Liver (tissue), 8 donors: ENCODE measurements at regions not wholly inside any gene's neighbourhood (a gene's known extent, or its start where the extent isn't known, plus 50 kb on each side); places are given as distances from the start of the nearest gene placed in this dataset.
A peak's percentile ranks its signal among the peaks of the same experiment; 100 is the strongest.

Source experiments
- DNase-seq: peaks from one replicate; pipeline ENCODE4 v3.0.0-alpha.2; 2017; ENCODE audit warnings: low spot score
- H3K27ac ChIP-seq, 2 donors: one replicate each; pipeline ENCODE4 v1.7.0; 2013; ENCODE audit warnings: inconsistent platforms in 2 of 2, low read length in 2 of 2, control low read depth in 1 of 2, low read depth in 1 of 2, mild to moderate bottlenecking in 1 of 2
- H3K27me3 ChIP-seq, 4 donors: one replicate each; pipeline versions ENCODE4 v1.6.1 to v1.7.0; 2013; ENCODE audit warnings: low read length in 3 of 4, inconsistent platforms in 1 of 4, mild to moderate bottlenecking in 1 of 4, moderate library complexity in 1 of 4; ENCODE audit not compliant: control insufficient read depth in 4 of 4, insufficient read depth in 4 of 4
- H3K36me3 ChIP-seq, 4 donors: one replicate each; pipeline versions ENCODE4 v1.6.1 to v1.7.0; 2013; ENCODE audit warnings: low read length in 3 of 4, mild to moderate bottlenecking in 3 of 4, low read depth in 1 of 4, moderate library complexity in 1 of 4; ENCODE audit not compliant: control insufficient read depth in 4 of 4, insufficient read depth in 3 of 4
- H3K4me1 ChIP-seq, 4 donors: one replicate each; pipeline versions ENCODE4 v1.6.1 to v1.7.0; 2013; ENCODE audit warnings: low read length in 3 of 4, mild to moderate bottlenecking in 3 of 4, moderate library complexity in 1 of 4; ENCODE audit not compliant: control insufficient read depth in 4 of 4, insufficient read depth in 4 of 4
- H3K4me3 ChIP-seq, 3 donors: one replicate each; pipeline versions ENCODE4 v1.6.1 to v1.7.0; 2013; ENCODE audit warnings: low read length in 3 of 3, control low read depth in 1 of 3, low read depth in 1 of 3, mild to moderate bottlenecking in 1 of 3
- H3K9ac ChIP-seq, 2 donors: one replicate each; pipeline ENCODE4 v1.7.0; 2013; ENCODE audit warnings: low read length in 2 of 2, mild to moderate bottlenecking in 2 of 2, moderate library complexity in 2 of 2, control low read depth in 1 of 2, low read depth in 1 of 2
- H3K9me3 ChIP-seq, 4 donors: one replicate each; pipeline versions ENCODE4 v1.6.1 to v1.7.0; 2013; ENCODE audit warnings: low read length in 3 of 4; ENCODE audit not compliant: control insufficient read depth in 4 of 4
- EGR1 ChIP-seq, 2 donors: IDR thresholded peaks; 2 replicates each; pipeline ENCODE4 v1.6.1; 2016 to 2018; ENCODE audit warnings: antibody characterized with exemption in 2 of 2, low read depth in 2 of 2
- FOXA1 ChIP-seq: IDR thresholded peaks from 2 replicates; pipeline ENCODE4 v1.6.1; 2016; ENCODE audit warnings: antibody characterized with exemption
- FOXA2 ChIP-seq: IDR thresholded peaks from 2 replicates; pipeline ENCODE4 v1.6.1; 2016; ENCODE audit warnings: antibody characterized with exemption
- GABPA ChIP-seq, 2 donors: IDR thresholded peaks in 1 of 2; conservative IDR thresholded peaks in 1 of 2; 2 replicates each; pipeline ENCODE4 v1.6.1; 2016; ENCODE audit warnings: antibody characterized with exemption in 2 of 2, mild to moderate bottlenecking in 1 of 2, moderate library complexity in 1 of 2
- HNF4A ChIP-seq, 2 donors: conservative IDR thresholded peaks; 2 replicates each; pipeline ENCODE4 v1.6.1; 2016; ENCODE audit warnings: antibody characterized with exemption in 2 of 2, mild to moderate bottlenecking in 2 of 2
- HNF4G ChIP-seq: IDR thresholded peaks from 2 replicates; pipeline ENCODE4 v1.6.1; 2016; ENCODE audit warnings: antibody characterized with exemption
- JUND ChIP-seq, 2 donors: IDR thresholded peaks; 2 replicates each; pipeline ENCODE4 v1.6.1; 2016; ENCODE audit warnings: antibody characterized with exemption in 2 of 2
- NR2F2 ChIP-seq: IDR thresholded peaks from 2 replicates; pipeline ENCODE4 v1.6.1; 2016; ENCODE audit warnings: antibody characterized with exemption
- RAD21 ChIP-seq, 2 donors: IDR thresholded peaks; 2 replicates each; pipeline ENCODE4 v1.6.1; 2016; ENCODE audit warnings: antibody characterized with exemption in 2 of 2, mild to moderate bottlenecking in 2 of 2
- RXRA ChIP-seq, 2 donors: IDR thresholded peaks; 2 replicates each; pipeline ENCODE4 v1.6.1; 2017 to 2018; ENCODE audit warnings: antibody characterized with exemption in 2 of 2, mild to moderate bottlenecking in 1 of 2
- SP1 ChIP-seq: IDR thresholded peaks from 2 replicates; pipeline ENCODE4 v1.6.1; 2018; ENCODE audit warnings: antibody characterized with exemption, mild to moderate bottlenecking
- TAF1 ChIP-seq: conservative IDR thresholded peaks from 2 replicates; pipeline ENCODE4 v1.6.1; 2016; ENCODE audit warnings: antibody characterized with exemption, mild to moderate bottlenecking
- YY1 ChIP-seq: IDR thresholded peaks from 2 replicates; pipeline ENCODE4 v1.6.1; 2016; ENCODE audit warnings: antibody characterized with exemption, mild to moderate bottlenecking
- WGBS: extraction: QIAGEN DNeasy Blood & Tissue Kit; methylation state at CpG from one replicate; pipeline ENCODE4 v1.1.7; 2013; 5-methylcytosine and 5-hydroxymethylcytosine counted together
- TF ChIP-seq, protein P1 (sequence below): IDR thresholded peaks from 2 replicates; pipeline ENCODE4 v1.6.1; 2016; ENCODE audit warnings: antibody characterized with exemption
- TF ChIP-seq, protein P2 (sequence below): IDR thresholded peaks from 2 replicates; pipeline ENCODE4 v1.6.1; 2016; ENCODE audit warnings: antibody characterized with exemption
- TF ChIP-seq, protein P3 (sequence below): IDR thresholded peaks from 2 replicates; pipeline ENCODE4 v1.6.1; 2016; ENCODE audit warnings: antibody characterized with exemption
- TF ChIP-seq, protein P4 (sequence below): fragments of 150-350 bp; IDR thresholded peaks from 2 replicates; pipeline ENCODE4 v1.5.1; 2017; ENCODE audit warnings: improper control_type of control experiment, low read depth, low read length; ENCODE audit not compliant: missing input control
- TF ChIP-seq, protein P5 (sequence below): IDR thresholded peaks from 2 replicates; pipeline ENCODE4 v1.6.1; 2016; ENCODE audit warnings: antibody characterized with exemption, mild to moderate bottlenecking
- donor health status: healthy.
- donor health status: healthy.
- donor health status: healthy.
- donor health status: healthy.
- donor health status: healthy.

DNA sequence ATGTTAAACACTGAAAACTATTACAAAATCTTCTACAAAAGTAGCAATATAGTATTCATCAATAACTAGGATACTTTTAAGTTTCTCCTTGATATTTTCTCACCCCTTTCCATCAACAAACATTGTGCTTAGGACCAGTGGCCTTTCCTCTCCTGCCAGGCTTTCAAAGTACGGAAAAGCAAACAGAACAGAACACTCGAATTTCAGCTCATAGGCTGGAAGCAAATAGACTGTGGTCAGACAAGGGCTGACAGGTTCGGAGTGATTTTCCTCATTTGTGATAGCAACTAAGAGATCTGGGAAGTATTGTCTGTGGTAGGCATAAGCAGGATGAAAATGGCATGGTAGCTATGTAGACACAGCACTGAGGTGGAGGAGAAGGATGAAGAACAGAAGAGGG lies 68.6 kb upstream of the SORBS2 start:
- no peak for DNase-seq
- 27% methylated on average over 3 of the region's 3 CpGs for WGBS
- H3K4me1 ChIP-seq, result peaks cover 0 to 11% (median 2%) of the 10 kb centered on the region in 4 donors
- no peaks in the 10 kb centered on the region for H3K36me3 ChIP-seq
- peak overlapping the region in 2 of 3 donors; percentile 6 to 13 for H3K4me3 ChIP-seq
- TF ChIP-seq, protein P1, sequence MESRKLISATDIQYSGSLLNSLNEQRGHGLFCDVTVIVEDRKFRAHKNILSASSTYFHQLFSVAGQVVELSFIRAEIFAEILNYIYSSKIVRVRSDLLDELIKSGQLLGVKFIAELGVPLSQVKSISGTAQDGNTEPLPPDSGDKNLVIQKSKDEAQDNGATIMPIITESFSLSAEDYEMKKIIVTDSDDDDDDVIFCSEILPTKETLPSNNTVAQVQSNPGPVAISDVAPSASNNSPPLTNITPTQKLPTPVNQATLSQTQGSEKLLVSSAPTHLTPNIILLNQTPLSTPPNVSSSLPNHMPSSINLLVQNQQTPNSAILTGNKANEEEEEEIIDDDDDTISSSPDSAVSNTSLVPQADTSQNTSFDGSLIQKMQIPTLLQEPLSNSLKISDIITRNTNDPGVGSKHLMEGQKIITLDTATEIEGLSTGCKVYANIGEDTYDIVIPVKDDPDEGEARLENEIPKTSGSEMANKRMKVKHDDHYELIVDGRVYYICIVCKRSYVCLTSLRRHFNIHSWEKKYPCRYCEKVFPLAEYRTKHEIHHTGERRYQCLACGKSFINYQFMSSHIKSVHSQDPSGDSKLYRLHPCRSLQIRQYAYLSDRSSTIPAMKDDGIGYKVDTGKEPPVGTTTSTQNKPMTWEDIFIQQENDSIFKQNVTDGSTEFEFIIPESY, result no peak
- TF ChIP-seq JUND (IDR thresholded peaks at IDR 0.05) (no peak), SP1 (peak; percentile 45), FOXA2 (peak; percentile 63), YY1 (peak; percentile 55), HNF4G (no peak), GABPA (IDR thresholded peaks at IDR 0.05 in 1 of 2, conservative IDR thresholded peaks at IDR 0.05 in 1 of 2) (no peak), RXRA (IDR thresholded peaks at IDR 0.05) (peak; percentile 22 to 58), FOXA1 (peak; percentile 38), RAD21 (IDR thresholded peaks at IDR 0.05) (peak; percentile 62 to 73), NR2F2 (no peak), HNF4A (conservative IDR thresholded peaks at IDR 0.05) (peak; percentile 49 to 60), TAF1 (no peak), EGR1 (IDR thresholded peaks at IDR 0.05; ENCODE audit: low read depth in 2 of 2) (peak in 1 of 2 donors; percentile 74)
- TF ChIP-seq, protein P2, sequence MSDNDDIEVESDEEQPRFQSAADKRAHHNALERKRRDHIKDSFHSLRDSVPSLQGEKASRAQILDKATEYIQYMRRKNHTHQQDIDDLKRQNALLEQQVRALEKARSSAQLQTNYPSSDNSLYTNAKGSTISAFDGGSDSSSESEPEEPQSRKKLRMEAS, result peak; percentile 47
- TF ChIP-seq, protein P3, sequence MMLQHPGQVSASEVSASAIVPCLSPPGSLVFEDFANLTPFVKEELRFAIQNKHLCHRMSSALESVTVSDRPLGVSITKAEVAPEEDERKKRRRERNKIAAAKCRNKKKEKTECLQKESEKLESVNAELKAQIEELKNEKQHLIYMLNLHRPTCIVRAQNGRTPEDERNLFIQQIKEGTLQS, result no peak
- TF ChIP-seq, protein P4, sequence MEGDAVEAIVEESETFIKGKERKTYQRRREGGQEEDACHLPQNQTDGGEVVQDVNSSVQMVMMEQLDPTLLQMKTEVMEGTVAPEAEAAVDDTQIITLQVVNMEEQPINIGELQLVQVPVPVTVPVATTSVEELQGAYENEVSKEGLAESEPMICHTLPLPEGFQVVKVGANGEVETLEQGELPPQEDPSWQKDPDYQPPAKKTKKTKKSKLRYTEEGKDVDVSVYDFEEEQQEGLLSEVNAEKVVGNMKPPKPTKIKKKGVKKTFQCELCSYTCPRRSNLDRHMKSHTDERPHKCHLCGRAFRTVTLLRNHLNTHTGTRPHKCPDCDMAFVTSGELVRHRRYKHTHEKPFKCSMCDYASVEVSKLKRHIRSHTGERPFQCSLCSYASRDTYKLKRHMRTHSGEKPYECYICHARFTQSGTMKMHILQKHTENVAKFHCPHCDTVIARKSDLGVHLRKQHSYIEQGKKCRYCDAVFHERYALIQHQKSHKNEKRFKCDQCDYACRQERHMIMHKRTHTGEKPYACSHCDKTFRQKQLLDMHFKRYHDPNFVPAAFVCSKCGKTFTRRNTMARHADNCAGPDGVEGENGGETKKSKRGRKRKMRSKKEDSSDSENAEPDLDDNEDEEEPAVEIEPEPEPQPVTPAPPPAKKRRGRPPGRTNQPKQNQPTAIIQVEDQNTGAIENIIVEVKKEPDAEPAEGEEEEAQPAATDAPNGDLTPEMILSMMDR, result no peak
- TF ChIP-seq, protein P5, sequence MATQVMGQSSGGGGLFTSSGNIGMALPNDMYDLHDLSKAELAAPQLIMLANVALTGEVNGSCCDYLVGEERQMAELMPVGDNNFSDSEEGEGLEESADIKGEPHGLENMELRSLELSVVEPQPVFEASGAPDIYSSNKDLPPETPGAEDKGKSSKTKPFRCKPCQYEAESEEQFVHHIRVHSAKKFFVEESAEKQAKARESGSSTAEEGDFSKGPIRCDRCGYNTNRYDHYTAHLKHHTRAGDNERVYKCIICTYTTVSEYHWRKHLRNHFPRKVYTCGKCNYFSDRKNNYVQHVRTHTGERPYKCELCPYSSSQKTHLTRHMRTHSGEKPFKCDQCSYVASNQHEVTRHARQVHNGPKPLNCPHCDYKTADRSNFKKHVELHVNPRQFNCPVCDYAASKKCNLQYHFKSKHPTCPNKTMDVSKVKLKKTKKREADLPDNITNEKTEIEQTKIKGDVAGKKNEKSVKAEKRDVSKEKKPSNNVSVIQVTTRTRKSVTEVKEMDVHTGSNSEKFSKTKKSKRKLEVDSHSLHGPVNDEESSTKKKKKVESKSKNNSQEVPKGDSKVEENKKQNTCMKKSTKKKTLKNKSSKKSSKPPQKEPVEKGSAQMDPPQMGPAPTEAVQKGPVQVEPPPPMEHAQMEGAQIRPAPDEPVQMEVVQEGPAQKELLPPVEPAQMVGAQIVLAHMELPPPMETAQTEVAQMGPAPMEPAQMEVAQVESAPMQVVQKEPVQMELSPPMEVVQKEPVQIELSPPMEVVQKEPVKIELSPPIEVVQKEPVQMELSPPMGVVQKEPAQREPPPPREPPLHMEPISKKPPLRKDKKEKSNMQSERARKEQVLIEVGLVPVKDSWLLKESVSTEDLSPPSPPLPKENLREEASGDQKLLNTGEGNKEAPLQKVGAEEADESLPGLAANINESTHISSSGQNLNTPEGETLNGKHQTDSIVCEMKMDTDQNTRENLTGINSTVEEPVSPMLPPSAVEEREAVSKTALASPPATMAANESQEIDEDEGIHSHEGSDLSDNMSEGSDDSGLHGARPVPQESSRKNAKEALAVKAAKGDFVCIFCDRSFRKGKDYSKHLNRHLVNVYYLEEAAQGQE, result no peak
- peak overlapping the region in 1 of 2 donors; percentile 3 for H3K9ac ChIP-seq
- H3K9me3 ChIP-seq, result no peaks in the 10 kb centered on the region
- H3K27me3 ChIP-seq, result no peaks in the 10 kb centered on the region
- peak overlapping the region; percentile 9 to 65 for H3K27ac ChIP-seq
